Gastroesophageal sphincter (tissue), 4 donors: ENCODE measurements at regions not wholly inside any gene's neighbourhood (a gene's known extent, or its start where the extent isn't known, plus 50 kb on each side); places are given as distances from the start of the nearest gene placed in this dataset.

Experiments used
- ATAC-seq: fragments of 150-250 bp; one replicate; pipeline ENCODE4 v1.9.1; 2016; ENCODE audit warnings: mild to moderate bottlenecking, moderate library complexity
- H3K27ac ChIP-seq, 4 donors: fragments of 200-600 bp; sonication (generic) in 3 of 4; 1 replicate in 3 of 4; 2 replicates in 1 of 4; pipeline ENCODE4 v1.5.1; 2016 to 2019
- H3K27me3 ChIP-seq: fragments of 200-600 bp; sonication (generic); one replicate; pipeline ENCODE4 v1.5.1; 2019
- H3K36me3 ChIP-seq, 2 donors: fragments of 200-600 bp; sonication (generic); one replicate each; pipeline ENCODE4 v1.5.1; 2019; ENCODE audit warnings: control low read depth in 1 of 2
- H3K4me1 ChIP-seq, 3 donors: fragments of 200-600 bp; sonication (generic); 1 replicate in 2 of 3; 2 replicates in 1 of 3; pipeline ENCODE4 v1.5.1; 2016 to 2019; ENCODE audit warnings: control low read depth in 2 of 3
- H3K4me3 ChIP-seq, 2 donors: fragments of 200-600 bp; sonication (generic); one replicate each; pipeline ENCODE4 v1.5.1; 2019; ENCODE audit warnings: mild to moderate bottlenecking in 1 of 2, moderate library complexity in 1 of 2
- H3K9me3 ChIP-seq, 3 donors: fragments of 200-600 bp; sonication (generic); one replicate each; pipeline ENCODE4 v1.5.1; 2017 to 2019; ENCODE audit warnings: control low read depth in 2 of 3
- CTCF ChIP-seq, 4 experiments: fragments of 200-600 bp in 2 of 4; fragments of 450-650 bp in 2 of 4; sonication (generic) in 1 of 4; IDR thresholded peaks; one replicate each; pipeline ENCODE4 v1.5.1; 2017 to 2019; ENCODE audit warnings: antibody characterized with exemption in 4 of 4, mild to moderate bottlenecking in 2 of 4, moderate library complexity in 2 of 4
- EP300 ChIP-seq: sonication (generic); formaldehyde crosslinking; IDR thresholded peaks from one replicate; pipeline ENCODE4 v1.6.1; 2017; ENCODE audit warnings: antibody characterized with exemption, mild to moderate bottlenecking
- POLR2A ChIP-seq, 2 donors: fragments of 450-650 bp; IDR thresholded peaks; one replicate each; pipeline ENCODE4 v1.6.1; 2017; ENCODE audit warnings: antibody characterized with exemption in 2 of 2, mild to moderate bottlenecking in 2 of 2, moderate library complexity in 1 of 2
- POLR2AphosphoS5 ChIP-seq: sonication (generic); formaldehyde crosslinking; IDR thresholded peaks from one replicate; pipeline ENCODE4 v1.6.1; 2017; ENCODE audit warnings: antibody characterized with exemption
- WGBS, 2 donors: methylation state at CpG; one replicate each; pipeline ENCODE4 v1.1.5; 2018; ENCODE audit warnings: low coverage in 1 of 2; 5-methylcytosine and 5-hydroxymethylcytosine counted together

GRCh38 chr18:40911582-40912254 is 1043.3 kb upstream of the PIK3C3 start:
- Histone ChIP-seq H3K4me3 (no peak overlapping the region), H3K27ac (no peak overlapping the region), H3K36me3 (no peaks in the 10 kb centered on the region), H3K9me3 (no peaks in the 10 kb centered on the region), H3K27me3 (no peaks in the 10 kb centered on the region), H3K4me1 (peaks cover 0 to 4% (median 0%) of the 10 kb centered on the region in 3 donors)
- no peak for ATAC-seq
- TF ChIP-seq CTCF (IDR thresholded peaks at IDR 0.05): no peak
- no peak for TF ChIP-seq POLR2A (IDR thresholded peaks at IDR 0.05)
- no peak for TF ChIP-seq EP300
- TF ChIP-seq POLR2AphosphoS5: no peak
- 64 to 72% methylated on average over 4 of the region's 4 CpGs for WGBS, 2 donors

GRCh38 chr18:40911041-40911440 is 1044.0 kb upstream of the PIK3C3 start:
- no peaks in the 10 kb centered on the region for H3K36me3 ChIP-seq
- 21 to 26% methylated on average over 3 of the region's 3 CpGs for WGBS, 2 donors
- no peaks in the 10 kb centered on the region for H3K9me3 ChIP-seq
- H3K27ac ChIP-seq: no peak overlapping the region
- H3K27me3 ChIP-seq: no peaks in the 10 kb centered on the region
- H3K4me3 ChIP-seq: no peak overlapping the region
- peaks cover 0 to 4% (median 0%) of the 10 kb centered on the region in 3 donors for H3K4me1 ChIP-seq
- TF ChIP-seq CTCF (IDR thresholded peaks at IDR 0.05): no peak
- TF ChIP-seq POLR2AphosphoS5: no peak
- no peak for TF ChIP-seq POLR2A (IDR thresholded peaks at IDR 0.05)
- no peak for TF ChIP-seq EP300
- no peak for ATAC-seq

GRCh38 chr18:40907842-40908241 is 1047.2 kb upstream of the PIK3C3 start:
- Histone ChIP-seq H3K4me3 (no peak overlapping the region), H3K36me3 (no peaks in the 10 kb centered on the region), H3K9me3 (no peaks in the 10 kb centered on the region), H3K27ac (no peak overlapping the region), H3K4me1 (peaks cover 0 to 4% (median 0%) of the 10 kb centered on the region in 3 donors), H3K27me3 (no peaks in the 10 kb centered on the region)
- TF ChIP-seq POLR2A (IDR thresholded peaks at IDR 0.05) (no peak), POLR2AphosphoS5 (no peak), EP300 (no peak), CTCF (IDR thresholded peaks at IDR 0.05) (no peak)
- ATAC-seq: no peak
- 66 to 82% methylated on average over 2 of the region's 2 CpGs for WGBS, 2 donors

GRCh38 chr18:40904295-40904694 is 1050.7 kb upstream of the PIK3C3 start:
- no peaks in the 10 kb centered on the region for H3K9me3 ChIP-seq
- ATAC-seq: no peak
- no peak overlapping the region for H3K27ac ChIP-seq
- H3K36me3 ChIP-seq: no peaks in the 10 kb centered on the region
- no peaks in the 10 kb centered on the region for H3K27me3 ChIP-seq
- no peaks in the 10 kb centered on the region for H3K4me1 ChIP-seq
- TF ChIP-seq CTCF (IDR thresholded peaks at IDR 0.05): no peak
- no peak for TF ChIP-seq POLR2AphosphoS5
- no peak for TF ChIP-seq EP300
- TF ChIP-seq POLR2A (IDR thresholded peaks at IDR 0.05): no peak
- no peak overlapping the region for H3K4me3 ChIP-seq
- WGBS, 2 donors: 0% methylated on average over 1 of the region's 1 CpG

GRCh38 chr18:40902436-40902835 is 1052.6 kb upstream of the PIK3C3 start:
- no peak overlapping the region for H3K27ac ChIP-seq
- no peaks in the 10 kb centered on the region for H3K36me3 ChIP-seq
- H3K4me3 ChIP-seq: no peak overlapping the region
- 67 to 91% methylated on average over 2 of the region's 2 CpGs for WGBS, 2 donors
- no peak for ATAC-seq
- H3K4me1 ChIP-seq: no peaks in the 10 kb centered on the region
- H3K27me3 ChIP-seq: no peaks in the 10 kb centered on the region
- TF ChIP-seq POLR2AphosphoS5 (no peak), CTCF (IDR thresholded peaks at IDR 0.05) (no peak), POLR2A (IDR thresholded peaks at IDR 0.05) (no peak), EP300 (no peak)
- no peaks in the 10 kb centered on the region for H3K9me3 ChIP-seq
